Natural killer cell (primary cell): ENCODE measurements at regions not wholly inside any gene's neighbourhood (a gene's known extent, or its start where the extent isn't known, plus 50 kb on each side); places are given as distances from the start of the nearest gene placed in this dataset.

Experiments
- ATAC-seq, 3 donors: fragments of 150-1000 bp in 2 of 3; fragments of 200-7000 bp in 1 of 3; cut with Tn5 transposase; 1 replicate in 1 of 3; 2 replicates in 2 of 3; pipeline ENCODE4 v1.10.0; 2021; ENCODE audit warnings: mild to moderate bottlenecking in 2 of 3, moderate library complexity in 2 of 3
- DNase-seq, 2 donors: peaks; one replicate each; pipeline versions ENCODE4 v3.0.0 to v3.0.0-alpha.2; 2013 to 2021; ENCODE audit warnings: mixed read lengths in 1 of 2
- H3K27ac ChIP-seq: one replicate; pipeline ENCODE4 v1.5.1; 2013; ENCODE audit warnings: mild to moderate bottlenecking, low read length
- H3K27me3 ChIP-seq: one replicate; pipeline ENCODE4 v1.6.1; 2013; ENCODE audit warnings: low read length; ENCODE audit not compliant: control insufficient read depth, insufficient read depth
- H3K36me3 ChIP-seq: one replicate; pipeline ENCODE4 v1.6.1; 2013; ENCODE audit warnings: low read length; ENCODE audit not compliant: control insufficient read depth, insufficient read depth
- H3K4me1 ChIP-seq: one replicate; pipeline ENCODE4 v1.6.1; 2013; ENCODE audit warnings: low read length; ENCODE audit not compliant: control insufficient read depth, insufficient read depth
- H3K4me3 ChIP-seq: one replicate; pipeline ENCODE4 v1.5.1; 2013; ENCODE audit warnings: low read length
- H3K9me3 ChIP-seq: one replicate; pipeline ENCODE4 v1.6.1; 2013; ENCODE audit warnings: low read length; ENCODE audit not compliant: control insufficient read depth, insufficient read depth
- H3K27ac Mint-ChIP-seq, 2 donors: one replicate each; pipeline ENCODE4 v1.8.0; 2022; ENCODE audit warnings: mild to moderate bottlenecking in 2 of 2, mixed read lengths in 2 of 2, moderate library complexity in 1 of 2
- H3K27me3 Mint-ChIP-seq, 2 donors: one replicate each; pipeline ENCODE4 v1.8.0; 2022; ENCODE audit warnings: low read depth in 2 of 2, mixed read lengths in 2 of 2
- H3K36me3 Mint-ChIP-seq: one replicate; pipeline ENCODE4 v1.8.0; 2022; ENCODE audit warnings: mixed read lengths
- H3K4me1 Mint-ChIP-seq, 2 donors: one replicate each; pipeline ENCODE4 v1.8.0; 2022; ENCODE audit warnings: mixed read lengths in 2 of 2
- H3K4me3 Mint-ChIP-seq: one replicate; pipeline ENCODE4 v1.8.0; 2022; ENCODE audit warnings: mild to moderate bottlenecking, moderate library complexity, mixed read lengths
- H3K9me3 Mint-ChIP-seq, 2 donors: one replicate each; pipeline ENCODE4 v1.8.0; 2022; ENCODE audit warnings: mixed read lengths in 2 of 2
- WGBS: methylation state at CpG from one replicate; pipeline ENCODE4 v1.1.7; 2013; ENCODE audit warnings: missing lambda C conversion rate; ENCODE audit not compliant: insufficient coverage; 5-methylcytosine and 5-hydroxymethylcytosine counted together
- intact Hi-C: fragments of 100-400 bp; cut with micrococcal nuclease; formaldehyde crosslinking; loops from one replicate; pipeline ENCODE4 v1.14.2; 2022
- TF ChIP-seq, protein P1 (sequence below): fragments of 200-600 bp; IDR thresholded peaks from one replicate; pipeline ENCODE4 v1.8.0; 2022; ENCODE audit warnings: antibody characterized with exemption

DNA sequence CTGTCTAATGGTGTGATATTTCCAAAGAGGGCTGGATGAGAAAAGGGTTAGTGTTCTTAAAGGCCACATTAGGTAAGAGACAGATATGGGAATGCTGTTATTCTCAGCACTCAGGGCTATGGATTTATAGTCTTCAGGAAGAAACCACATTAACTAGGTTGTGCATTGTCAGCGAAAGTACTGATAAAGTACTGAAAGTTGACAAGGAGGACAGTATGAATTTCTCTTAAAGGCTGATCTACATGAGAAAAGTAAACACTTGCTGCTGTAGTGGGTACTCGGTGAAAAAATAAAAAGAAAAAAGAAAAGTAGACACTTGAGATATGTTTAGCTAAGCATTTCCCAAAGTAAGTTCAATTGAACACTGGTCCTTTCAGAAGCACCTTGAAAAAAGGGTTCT, 381.0 kb upstream of the RPS23 start:
- DNase-seq (no peak), ATAC-seq (no peak)
- no peaks in the 10 kb centered on the region for H3K9me3 ChIP-seq
- H3K36me3 ChIP-seq = no peaks in the 10 kb centered on the region
- WGBS = 94% methylated on average over 2 of the region's 2 CpGs
- H3K9me3 Mint-ChIP-seq = no peaks in the 10 kb centered on the region
- H3K36me3 Mint-ChIP-seq = no peaks in the 10 kb centered on the region
- intact Hi-C loops = no loop called here
- TF ChIP-seq, protein P1, sequence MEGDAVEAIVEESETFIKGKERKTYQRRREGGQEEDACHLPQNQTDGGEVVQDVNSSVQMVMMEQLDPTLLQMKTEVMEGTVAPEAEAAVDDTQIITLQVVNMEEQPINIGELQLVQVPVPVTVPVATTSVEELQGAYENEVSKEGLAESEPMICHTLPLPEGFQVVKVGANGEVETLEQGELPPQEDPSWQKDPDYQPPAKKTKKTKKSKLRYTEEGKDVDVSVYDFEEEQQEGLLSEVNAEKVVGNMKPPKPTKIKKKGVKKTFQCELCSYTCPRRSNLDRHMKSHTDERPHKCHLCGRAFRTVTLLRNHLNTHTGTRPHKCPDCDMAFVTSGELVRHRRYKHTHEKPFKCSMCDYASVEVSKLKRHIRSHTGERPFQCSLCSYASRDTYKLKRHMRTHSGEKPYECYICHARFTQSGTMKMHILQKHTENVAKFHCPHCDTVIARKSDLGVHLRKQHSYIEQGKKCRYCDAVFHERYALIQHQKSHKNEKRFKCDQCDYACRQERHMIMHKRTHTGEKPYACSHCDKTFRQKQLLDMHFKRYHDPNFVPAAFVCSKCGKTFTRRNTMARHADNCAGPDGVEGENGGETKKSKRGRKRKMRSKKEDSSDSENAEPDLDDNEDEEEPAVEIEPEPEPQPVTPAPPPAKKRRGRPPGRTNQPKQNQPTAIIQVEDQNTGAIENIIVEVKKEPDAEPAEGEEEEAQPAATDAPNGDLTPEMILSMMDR = no peak
- no peak overlapping the region for H3K4me3 ChIP-seq
- H3K27ac Mint-ChIP-seq = no peak overlapping the region
- H3K4me1 Mint-ChIP-seq = peaks cover 10 to 17% of the 10 kb centered on the region in 2 donors
- H3K4me3 Mint-ChIP-seq = no peak overlapping the region
- H3K27me3 Mint-ChIP-seq = peaks cover 0 to 1% of the 10 kb centered on the region in 2 donors
- H3K27ac ChIP-seq = no peak overlapping the region
- peaks cover 4% of the 10 kb centered on the region for H3K4me1 ChIP-seq
- no peaks in the 10 kb centered on the region for H3K27me3 ChIP-seq

DNA sequence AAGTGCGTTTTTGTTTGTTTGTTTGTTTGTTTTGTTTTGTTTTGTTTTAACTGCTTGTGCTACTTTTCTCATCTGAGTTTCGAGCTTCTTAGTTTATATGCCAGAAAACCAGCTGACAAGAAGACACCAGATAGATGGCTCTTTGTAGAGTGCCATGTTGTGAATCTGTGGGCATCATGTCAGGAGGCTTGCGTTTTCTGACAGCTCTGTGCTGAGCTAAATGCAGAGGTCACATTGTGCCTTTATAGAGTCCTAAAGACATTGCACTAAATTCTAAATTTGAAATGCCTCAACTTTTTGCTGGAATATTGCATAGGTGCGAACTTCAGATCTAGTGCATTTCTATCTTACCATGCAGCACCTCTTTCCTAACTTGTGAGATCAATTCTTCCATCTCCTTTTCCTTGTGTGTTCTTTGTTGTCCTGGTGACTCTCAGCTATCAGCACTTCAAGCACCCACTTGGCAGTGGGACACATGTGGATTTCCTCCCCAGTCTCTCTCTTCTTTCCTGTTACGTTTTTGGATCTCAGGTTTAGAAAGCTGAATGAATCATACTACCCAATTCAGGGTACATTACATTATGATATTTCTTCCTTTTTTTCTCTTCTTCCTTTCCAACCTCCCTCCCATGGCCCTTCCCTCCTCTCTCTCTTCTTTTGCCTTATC, 379.0 kb upstream of the RPS23 start:
- no peak overlapping the region for H3K4me3 ChIP-seq
- no peak for DNase-seq
- no peaks in the 10 kb centered on the region for H3K27me3 ChIP-seq
- Mint-ChIP-seq H3K36me3 (no peaks in the 10 kb centered on the region), H3K9me3 (no peaks in the 10 kb centered on the region), H3K4me1 (peaks cover 10 to 17% of the 10 kb centered on the region in 2 donors), H3K4me3 (no peak overlapping the region), H3K27me3 (peaks cover 0 to 8% of the 10 kb centered on the region in 2 donors), H3K27ac (no peak overlapping the region)
- TF ChIP-seq, protein P1 = no peak
- no peaks in the 10 kb centered on the region for H3K9me3 ChIP-seq
- peaks cover 4% of the 10 kb centered on the region for H3K4me1 ChIP-seq
- intact Hi-C loops = no loop called here
- 58% methylated on average over 5 of the region's 5 CpGs for WGBS
- no peaks in the 10 kb centered on the region for H3K36me3 ChIP-seq
- ATAC-seq = no peak
- no peak overlapping the region for H3K27ac ChIP-seq

DNA sequence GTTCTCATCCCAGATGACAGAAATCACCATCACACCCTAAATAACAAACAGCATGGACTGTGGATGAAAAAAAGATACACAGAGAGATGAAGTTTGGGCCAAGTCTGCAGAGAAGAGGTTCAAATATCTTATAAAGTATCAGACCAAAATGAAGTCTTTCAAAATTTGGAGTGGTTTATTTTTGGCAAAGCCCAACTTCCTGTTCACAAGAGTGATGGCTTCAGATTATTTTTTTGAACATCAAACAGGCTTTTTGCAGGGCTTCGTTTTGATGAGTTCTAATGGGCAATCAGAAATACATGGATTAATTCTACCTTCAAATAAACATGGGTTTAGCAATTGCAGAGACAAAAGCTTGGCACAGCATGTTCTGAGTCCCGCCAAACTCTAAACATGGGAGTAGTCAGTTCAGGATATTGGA, 378.2 kb upstream of the RPS23 start:
- no peaks in the 10 kb centered on the region for H3K36me3 ChIP-seq

More for the DNA sequence above, 378.2 kb upstream of the RPS23 start:
- Mint-ChIP-seq H3K9me3 (no peaks in the 10 kb centered on the region), H3K4me3 (no peak overlapping the region), H3K4me1 (peaks cover 10 to 17% of the 10 kb centered on the region in 2 donors), H3K36me3 (no peaks in the 10 kb centered on the region), H3K27me3 (peaks cover 0 to 8% of the 10 kb centered on the region in 2 donors), H3K27ac (no peak overlapping the region)
- intact Hi-C loops = no loop called here
- H3K9me3 ChIP-seq = no peaks in the 10 kb centered on the region
- H3K27me3 ChIP-seq = no peaks in the 10 kb centered on the region
- TF ChIP-seq, protein P1 = no peak
- no CpG with 5 or more reads among the region's 2 CpGs for WGBS
- no peak overlapping the region for H3K27ac ChIP-seq
- DNase-seq (no peak), ATAC-seq (no peak)
- peaks cover 4% of the 10 kb centered on the region for H3K4me1 ChIP-seq
- no peak overlapping the region for H3K4me3 ChIP-seq
